Fibroblast of lung (primary cell): ENCODE measurements at regions not wholly inside any gene's neighbourhood (a gene's known extent, or its start where the extent isn't known, plus 50 kb on each side); places are given as distances from the start of the nearest gene placed in this dataset.

Source experiments
- DNase-seq, 2 donors: peaks; one replicate each; pipeline versions ENCODE4 v3.0.0 to v3.0.0-alpha.2; 2010; ENCODE audit warnings: low read depth in 2 of 2
- H2AFZ ChIP-seq: 2 replicates; pipeline ENCODE4 v1.5.1; 2012; ENCODE audit warnings: low read length, control low read depth, inconsistent platforms
- H3K27ac ChIP-seq: 2 replicates; pipeline ENCODE4 v1.5.1; 2011; ENCODE audit warnings: low read length, control low read depth; ENCODE audit not compliant: insufficient read depth
- H3K27me3 ChIP-seq: 2 replicates; pipeline ENCODE4 v1.5.1; 2011; ENCODE audit warnings: mild to moderate bottlenecking, low read length; ENCODE audit not compliant: control insufficient read depth, insufficient read depth
- H3K36me3 ChIP-seq: 2 replicates; pipeline ENCODE4 v1.5.1; 2011; ENCODE audit warnings: low read length; ENCODE audit not compliant: control insufficient read depth, insufficient read depth
- H3K4me1 ChIP-seq: 2 replicates; pipeline ENCODE4 v1.5.1; 2011; ENCODE audit warnings: low read length; ENCODE audit not compliant: control insufficient read depth, insufficient read depth; ENCODE audit errors: extremely low read depth
- H3K4me2 ChIP-seq: 2 replicates; pipeline ENCODE4 v1.5.1; 2011; ENCODE audit warnings: low read length, control low read depth; ENCODE audit not compliant: insufficient read depth; ENCODE audit errors: extremely low read depth
- H3K4me3 ChIP-seq, 4 experiments: fragments of 200-600 bp in 1 of 4; sonication (generic) in 1 of 4; replicated peaks in 1 of 4; 2 replicates each; pipeline ENCODE4 v1.5.1; 2011 to 2016; ENCODE audit warnings: low read length in 4 of 4, low read depth in 3 of 4, mild to moderate bottlenecking in 3 of 4, control low read depth in 2 of 4, inconsistent platforms in 1 of 4, mixed read lengths in 1 of 4; ENCODE audit not compliant: insufficient read depth in 1 of 4; ENCODE audit errors: control extremely low read depth in 1 of 4
- H3K79me2 ChIP-seq: 2 replicates; pipeline ENCODE4 v1.5.1; 2012; ENCODE audit warnings: mild to moderate bottlenecking, low read length, inconsistent platforms; ENCODE audit not compliant: control insufficient read depth, insufficient read depth
- H3K9ac ChIP-seq: 2 replicates; pipeline ENCODE4 v1.5.1; 2011; ENCODE audit warnings: mild to moderate bottlenecking, low read length, control low read depth; ENCODE audit not compliant: insufficient read depth
- H3K9me3 ChIP-seq: 2 replicates; pipeline ENCODE4 v1.5.1; 2012; ENCODE audit warnings: low read depth, low read length; ENCODE audit not compliant: control insufficient read depth, insufficient read depth
- H4K20me1 ChIP-seq: 2 replicates; pipeline ENCODE4 v1.5.1; 2011; ENCODE audit warnings: low read length; ENCODE audit not compliant: control insufficient read depth, insufficient read depth; ENCODE audit errors: extremely low read depth
- EZH2 ChIP-seq: IDR thresholded peaks from 2 replicates; pipeline ENCODE4 v1.5.1; 2012; ENCODE audit warnings: low read length, control low read depth, mild to moderate bottlenecking; ENCODE audit errors: missing control alignments
- TF ChIP-seq, protein P1 (sequence below), 2 donors: IDR thresholded peaks in 1 of 2; conservative IDR thresholded peaks in 1 of 2; 1 replicate in 1 of 2; 2 replicates in 1 of 2; pipeline ENCODE4 v1.5.1; 2011 to 2012; ENCODE audit warnings: low read length in 2 of 2, control low read depth in 1 of 2, inconsistent platforms in 1 of 2, low read depth in 1 of 2, mild to moderate bottlenecking in 1 of 2

DNA sequence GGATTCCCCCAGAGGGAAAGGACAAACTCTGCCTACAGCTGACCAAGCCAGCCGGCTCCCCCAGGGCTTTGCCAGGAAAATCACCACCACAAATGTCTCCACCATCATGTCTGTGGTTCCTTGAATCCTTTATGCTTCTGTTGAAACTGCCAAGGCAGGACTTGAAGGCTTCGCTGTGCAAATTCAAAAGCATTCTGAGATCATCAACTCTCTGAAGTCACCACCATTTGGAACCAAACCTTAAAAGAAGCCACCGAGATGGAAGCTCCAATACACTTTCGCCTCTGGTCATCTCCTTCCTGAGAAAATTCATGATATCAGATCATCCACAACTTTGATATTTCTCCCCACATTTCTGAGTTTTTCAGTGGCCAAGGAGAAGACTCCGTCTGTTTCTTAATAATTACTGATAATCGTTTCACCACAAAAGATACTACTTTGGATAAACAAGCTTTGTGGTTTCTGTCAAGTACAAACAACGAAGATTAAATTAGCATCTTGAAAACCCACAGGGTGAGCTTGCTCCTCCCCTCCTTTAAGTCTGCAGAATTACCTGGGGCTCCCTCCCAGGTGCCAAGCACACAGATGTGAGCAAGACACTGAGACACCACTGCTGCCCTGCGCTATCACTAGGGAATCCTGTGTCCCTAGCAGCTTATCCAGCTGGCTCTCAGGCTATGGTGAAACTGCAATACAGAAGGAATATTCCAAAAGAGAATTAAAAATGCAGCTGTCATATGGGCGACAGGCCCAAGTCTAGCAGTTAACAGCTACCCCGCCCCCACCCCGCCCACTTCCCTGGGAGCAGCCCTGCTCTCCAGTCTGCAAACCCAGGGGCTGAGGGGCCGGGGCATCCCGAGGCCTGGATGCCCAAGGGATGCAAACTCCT is 125.0 kb upstream of the TBL1X start:
- Histone ChIP-seq H3K4me2 (no peak overlapping the region), H3K79me2 (no peaks in the 10 kb centered on the region), H2AFZ (no peak overlapping the region), H3K4me3 (no peak overlapping the region), H3K9ac (no peak overlapping the region), H3K36me3 (no peaks in the 10 kb centered on the region), H3K4me1 (peaks cover 9% of the 10 kb centered on the region), H4K20me1 (no peaks in the 10 kb centered on the region), H3K27ac (no peak overlapping the region), H3K9me3 (no peaks in the 10 kb centered on the region), H3K27me3 (no peaks in the 10 kb centered on the region)
- TF ChIP-seq, protein P1, sequence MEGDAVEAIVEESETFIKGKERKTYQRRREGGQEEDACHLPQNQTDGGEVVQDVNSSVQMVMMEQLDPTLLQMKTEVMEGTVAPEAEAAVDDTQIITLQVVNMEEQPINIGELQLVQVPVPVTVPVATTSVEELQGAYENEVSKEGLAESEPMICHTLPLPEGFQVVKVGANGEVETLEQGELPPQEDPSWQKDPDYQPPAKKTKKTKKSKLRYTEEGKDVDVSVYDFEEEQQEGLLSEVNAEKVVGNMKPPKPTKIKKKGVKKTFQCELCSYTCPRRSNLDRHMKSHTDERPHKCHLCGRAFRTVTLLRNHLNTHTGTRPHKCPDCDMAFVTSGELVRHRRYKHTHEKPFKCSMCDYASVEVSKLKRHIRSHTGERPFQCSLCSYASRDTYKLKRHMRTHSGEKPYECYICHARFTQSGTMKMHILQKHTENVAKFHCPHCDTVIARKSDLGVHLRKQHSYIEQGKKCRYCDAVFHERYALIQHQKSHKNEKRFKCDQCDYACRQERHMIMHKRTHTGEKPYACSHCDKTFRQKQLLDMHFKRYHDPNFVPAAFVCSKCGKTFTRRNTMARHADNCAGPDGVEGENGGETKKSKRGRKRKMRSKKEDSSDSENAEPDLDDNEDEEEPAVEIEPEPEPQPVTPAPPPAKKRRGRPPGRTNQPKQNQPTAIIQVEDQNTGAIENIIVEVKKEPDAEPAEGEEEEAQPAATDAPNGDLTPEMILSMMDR (conservative IDR thresholded peaks at IDR 0.05 in 1 of 2, IDR thresholded peaks at IDR 0.05 in 1 of 2; ENCODE audit: low read depth in 1 of 2, low read length in 2 of 2): no peak
- peak in 1 of 2 donors; percentile 34 for DNase-seq

DNA sequence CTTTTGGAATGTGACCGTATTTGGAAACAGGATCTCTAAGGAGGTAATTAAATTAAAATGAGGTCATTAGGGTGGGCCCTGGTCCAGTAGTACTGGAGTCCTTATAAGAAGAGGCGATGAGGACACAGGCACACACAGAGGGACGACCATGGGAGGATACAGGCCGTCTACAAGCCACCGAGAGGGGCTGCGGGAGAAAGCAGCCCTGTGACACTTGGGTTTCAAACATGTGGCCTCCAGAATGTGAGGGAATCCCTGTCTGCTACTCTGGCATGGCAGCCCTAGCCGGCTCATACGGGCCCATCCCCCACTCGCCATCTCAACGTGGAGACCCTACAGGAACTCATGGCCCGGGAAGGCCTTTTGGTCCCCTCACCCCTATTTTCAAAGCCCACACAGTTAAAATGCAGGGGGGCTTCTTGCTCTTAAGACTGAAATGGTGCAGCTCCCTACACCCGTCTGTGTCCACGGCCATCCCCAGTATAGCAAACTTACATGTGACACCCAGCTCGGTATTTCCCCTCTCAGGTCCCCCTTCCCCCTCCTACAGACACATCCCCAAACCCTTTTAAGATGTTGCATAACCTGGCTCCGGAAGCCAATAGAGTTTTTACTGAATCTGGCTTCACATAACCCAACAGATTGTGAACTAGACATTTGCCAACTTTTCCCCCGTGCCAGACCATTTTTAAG is 124.1 kb upstream of the TBL1X start:
- no peaks in the 10 kb centered on the region for H3K79me2 ChIP-seq
- peak overlapping the region; percentile 67 for H3K27ac ChIP-seq
- peak; percentile 48 to 70 for DNase-seq
- H3K4me2 ChIP-seq: peak overlapping the region; percentile 44
- no peak overlapping the region for H3K9ac ChIP-seq
- TF ChIP-seq, protein P1 (conservative IDR thresholded peaks at IDR 0.05 in 1 of 2, IDR thresholded peaks at IDR 0.05 in 1 of 2; ENCODE audit: low read depth in 1 of 2, low read length in 2 of 2): no peak
- no peak for TF ChIP-seq EZH2
- H3K4me3 ChIP-seq: peak overlapping the region in 1 of 4 experiments; percentile 28
- no peaks in the 10 kb centered on the region for H4K20me1 ChIP-seq
- peaks cover 9% of the 10 kb centered on the region for H3K4me1 ChIP-seq
- no peaks in the 10 kb centered on the region for H3K9me3 ChIP-seq
- H3K27me3 ChIP-seq: no peaks in the 10 kb centered on the region
- H2AFZ ChIP-seq: no peak overlapping the region
- H3K36me3 ChIP-seq: no peaks in the 10 kb centered on the region
